ENCODE measurements at regions not wholly inside any gene's neighbourhood (a gene's known extent, or its start where the extent isn't known, plus 50 kb on each side); places are given as distances from the start of the nearest gene placed in this dataset.

- TF ChIP-seq EZH2phosphoT487 (conservative IDR thresholded peaks at IDR 0.05; ENCODE audit: low read length), result no peak
- TF ChIP-seq CTCF (IDR thresholded peaks at IDR 0.05; ENCODE audit: insufficient read depth, low read length, poor library complexity, severe bottlenecking), result no peak
- no peak overlapping the region for H3K4me3 ChIP-seq (ENCODE audit: insufficient read depth, low read length, poor library complexity, severe bottlenecking)
- no peak overlapping the region for H3K9ac ChIP-seq (ENCODE audit: low read length)
- H3K27ac ChIP-seq (ENCODE audit: low read depth, low read length), result no peak overlapping the region
- no peaks in the 10 kb centered on the region for H3F3A ChIP-seq (ENCODE audit: insufficient read depth)
- no peaks in the 10 kb centered on the region for H3K9me3 ChIP-seq (ENCODE audit: insufficient read depth, low read length)
- H3K79me2 ChIP-seq (ENCODE audit: insufficient read depth, low read length), result no peaks in the 10 kb centered on the region
- H3K9me2 ChIP-seq (replicated peaks; ENCODE audit: insufficient read depth, low read length), result no peaks in the 10 kb centered on the region
- H2AFZ ChIP-seq (ENCODE audit: low read depth, low read length, severe bottlenecking), result no peak overlapping the region
- H3K27me3 ChIP-seq (ENCODE audit: low read length), result no peaks in the 10 kb centered on the region
- H3K4me2 ChIP-seq (ENCODE audit: low read depth, low read length, poor library complexity, severe bottlenecking), result no peak overlapping the region
- H4K20me1 ChIP-seq (ENCODE audit: low read depth, low read length), result no peaks in the 10 kb centered on the region; the same call in 1 of the 2 replicates
- H3K36me3 ChIP-seq (ENCODE audit: low read length), result no peaks in the 10 kb centered on the region
These were observed 690.9 kb downstream of the CCDC85A start for GRCh38 chr2:56874717-56875116.

- TF ChIP-seq EZH2phosphoT487 (conservative IDR thresholded peaks at IDR 0.05; ENCODE audit: low read length), result no peak
- TF ChIP-seq CTCF (IDR thresholded peaks at IDR 0.05; ENCODE audit: insufficient read depth, low read length, poor library complexity, severe bottlenecking), result no peak
- H3K9me3 ChIP-seq (ENCODE audit: insufficient read depth, low read length), result no peaks in the 10 kb centered on the region
These were observed 705.9 kb downstream of the CCDC85A start for GRCh38 chr2:56889738-56890137.

GRCh38 chr2:56892382-56892781 lies 708.6 kb downstream of the CCDC85A start:
- TF ChIP-seq EZH2phosphoT487 (conservative IDR thresholded peaks at IDR 0.05; ENCODE audit: low read length) (no peak), CTCF (IDR thresholded peaks at IDR 0.05; ENCODE audit: insufficient read depth, low read length, poor library complexity, severe bottlenecking) (no peak)
- H3K27ac ChIP-seq (ENCODE audit: low read depth, low read length), result no peak overlapping the region
- H3K9me2 ChIP-seq (replicated peaks; ENCODE audit: insufficient read depth, low read length), result no peaks in the 10 kb centered on the region
- no peak overlapping the region for H2AFZ ChIP-seq (ENCODE audit: low read depth, low read length, severe bottlenecking)
- H3K4me3 ChIP-seq (ENCODE audit: insufficient read depth, low read length, poor library complexity, severe bottlenecking), result no peak overlapping the region
- H3K79me2 ChIP-seq (ENCODE audit: insufficient read depth, low read length), result no peaks in the 10 kb centered on the region
- H3K36me3 ChIP-seq (ENCODE audit: low read length), result no peaks in the 10 kb centered on the region
- no peak overlapping the region for H3K4me2 ChIP-seq (ENCODE audit: low read depth, low read length, poor library complexity, severe bottlenecking)
- no peaks in the 10 kb centered on the region for H3K9me3 ChIP-seq (ENCODE audit: insufficient read depth, low read length)
- H3F3A ChIP-seq (ENCODE audit: insufficient read depth), result no peaks in the 10 kb centered on the region
- no peaks in the 10 kb centered on the region for H4K20me1 ChIP-seq (ENCODE audit: low read depth, low read length)
- H3K27me3 ChIP-seq (ENCODE audit: low read length), result no peaks in the 10 kb centered on the region
- no peak overlapping the region for H3K9ac ChIP-seq (ENCODE audit: low read length)

More at GRCh38 chr2:56889738-56890137, 705.9 kb downstream of the CCDC85A start:
- H3K36me3 ChIP-seq (ENCODE audit: low read length), result no peaks in the 10 kb centered on the region
- no peaks in the 10 kb centered on the region for H3K27me3 ChIP-seq (ENCODE audit: low read length)
- no peaks in the 10 kb centered on the region for H3K79me2 ChIP-seq (ENCODE audit: insufficient read depth, low read length)
- H3K4me2 ChIP-seq (ENCODE audit: low read depth, low read length, poor library complexity, severe bottlenecking), result no peak overlapping the region
- no peaks in the 10 kb centered on the region for H3F3A ChIP-seq (ENCODE audit: insufficient read depth)
- no peak overlapping the region for H3K9ac ChIP-seq (ENCODE audit: low read length)
- H3K27ac ChIP-seq (ENCODE audit: low read depth, low read length), result no peak overlapping the region
- no peak overlapping the region for H3K4me3 ChIP-seq (ENCODE audit: insufficient read depth, low read length, poor library complexity, severe bottlenecking)
- H3K9me2 ChIP-seq (replicated peaks; ENCODE audit: insufficient read depth, low read length), result no peaks in the 10 kb centered on the region
- H2AFZ ChIP-seq (ENCODE audit: low read depth, low read length, severe bottlenecking), result no peak overlapping the region
- no peaks in the 10 kb centered on the region for H4K20me1 ChIP-seq (ENCODE audit: low read depth, low read length)

Measured in SU-DHL-6 (cell line).